OCI-LY7 (cell line): ENCODE measurements at regions not wholly inside any gene's neighbourhood (a gene's known extent, or its start where the extent isn't known, plus 50 kb on each side); places are given as distances from the start of the nearest gene placed in this dataset.

ENCODE experiments used
- EZH2phosphoT487 ChIP-seq: fragments of 200-600 bp; sonication (generic); IDR thresholded peaks from 2 replicates; pipeline ENCODE4 v1.6.1; 2018; ENCODE audit warnings: low read depth, borderline replicate concordance, mild to moderate bottlenecking, mixed run types, antibody characterized with exemption, low read length, moderate library complexity, mixed read lengths
- TF ChIP-seq, protein P1 (sequence below): fragments of 200-600 bp; sonication (generic); conservative IDR thresholded peaks from 2 replicates; pipeline ENCODE4 v1.5.1; 2014; ENCODE audit warnings: mild to moderate bottlenecking, antibody characterized with exemption, low read length, moderate library complexity, mixed read lengths

DNA sequence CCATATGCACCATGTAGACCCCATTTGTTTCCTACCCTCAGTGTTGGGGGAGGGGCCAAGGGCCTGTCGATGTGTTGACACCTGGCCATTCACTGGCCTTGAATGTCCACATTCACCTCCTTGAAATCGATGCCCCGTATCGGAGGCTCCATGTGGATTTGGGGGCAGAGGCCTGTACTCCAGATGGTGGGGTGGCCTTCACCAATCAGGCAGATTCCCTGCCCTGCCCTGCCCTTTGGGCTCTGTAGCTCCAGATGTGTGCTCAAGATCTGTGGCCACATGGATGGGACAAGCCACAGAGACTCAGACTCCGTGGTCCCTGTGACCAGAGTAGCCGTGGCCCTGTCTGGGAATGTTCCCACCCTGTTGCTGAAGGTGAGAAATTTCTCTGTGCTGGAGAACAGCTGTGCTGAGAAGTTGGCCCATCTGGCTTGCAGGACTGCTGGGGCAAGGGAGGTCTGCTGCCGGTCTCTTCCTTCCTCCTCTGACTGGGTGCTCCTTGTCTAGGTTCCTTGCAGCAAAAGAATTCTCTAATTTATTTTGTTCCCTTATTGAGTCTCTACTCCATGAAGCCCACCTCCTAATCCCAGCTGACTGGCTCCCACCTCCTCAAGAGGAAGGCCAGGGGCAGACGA, 221.3 kb downstream of the SEC14L1 start:
- TF ChIP-seq, protein P1, sequence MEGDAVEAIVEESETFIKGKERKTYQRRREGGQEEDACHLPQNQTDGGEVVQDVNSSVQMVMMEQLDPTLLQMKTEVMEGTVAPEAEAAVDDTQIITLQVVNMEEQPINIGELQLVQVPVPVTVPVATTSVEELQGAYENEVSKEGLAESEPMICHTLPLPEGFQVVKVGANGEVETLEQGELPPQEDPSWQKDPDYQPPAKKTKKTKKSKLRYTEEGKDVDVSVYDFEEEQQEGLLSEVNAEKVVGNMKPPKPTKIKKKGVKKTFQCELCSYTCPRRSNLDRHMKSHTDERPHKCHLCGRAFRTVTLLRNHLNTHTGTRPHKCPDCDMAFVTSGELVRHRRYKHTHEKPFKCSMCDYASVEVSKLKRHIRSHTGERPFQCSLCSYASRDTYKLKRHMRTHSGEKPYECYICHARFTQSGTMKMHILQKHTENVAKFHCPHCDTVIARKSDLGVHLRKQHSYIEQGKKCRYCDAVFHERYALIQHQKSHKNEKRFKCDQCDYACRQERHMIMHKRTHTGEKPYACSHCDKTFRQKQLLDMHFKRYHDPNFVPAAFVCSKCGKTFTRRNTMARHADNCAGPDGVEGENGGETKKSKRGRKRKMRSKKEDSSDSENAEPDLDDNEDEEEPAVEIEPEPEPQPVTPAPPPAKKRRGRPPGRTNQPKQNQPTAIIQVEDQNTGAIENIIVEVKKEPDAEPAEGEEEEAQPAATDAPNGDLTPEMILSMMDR, result no peak
- no peak for TF ChIP-seq EZH2phosphoT487
